Immature natural killer cell (primary cell): ENCODE measurements at regions not wholly inside any gene's neighbourhood (a gene's known extent, or its start where the extent isn't known, plus 50 kb on each side); places are given as distances from the start of the nearest gene placed in this dataset.
"Not testable (repeated sequence)": the region's sequence is repeated elsewhere in the genome, so short reads cannot be mapped to it uniquely, and the experiment has no call there.

Source experiments
- DNase-seq, 3 donors: peaks; one replicate each; pipeline ENCODE4 v3.0.0; 2022; ENCODE audit warnings: mixed read lengths in 1 of 3
- H3K27ac Mint-ChIP-seq, 6 donors: one replicate each; pipeline ENCODE4 v1.8.0; 2020; ENCODE audit warnings: mixed read lengths in 6 of 6, mild to moderate bottlenecking in 5 of 6, inconsistent platforms in 4 of 6, moderate library complexity in 3 of 6
- H3K27me3 Mint-ChIP-seq, 3 donors: one replicate each; pipeline ENCODE4 v1.8.0; 2020 to 2021; ENCODE audit warnings: low read depth in 3 of 3, mild to moderate bottlenecking in 3 of 3, mixed read lengths in 3 of 3, moderate library complexity in 3 of 3, inconsistent platforms in 1 of 3
- H3K36me3 Mint-ChIP-seq, 3 donors: one replicate each; pipeline ENCODE4 v1.8.0; 2020; ENCODE audit warnings: mixed read lengths in 3 of 3, inconsistent platforms in 2 of 3, mild to moderate bottlenecking in 2 of 3
- H3K4me1 Mint-ChIP-seq, 2 donors: one replicate each; pipeline ENCODE4 v1.8.0; 2020; ENCODE audit warnings: inconsistent platforms in 2 of 2, mild to moderate bottlenecking in 2 of 2, mixed read lengths in 2 of 2, moderate library complexity in 1 of 2
- H3K4me3 Mint-ChIP-seq, 5 donors: one replicate each; pipeline ENCODE4 v1.8.0; 2020; ENCODE audit warnings: mild to moderate bottlenecking in 5 of 5, mixed read lengths in 5 of 5, inconsistent platforms in 3 of 5, moderate library complexity in 3 of 5
- H3K9me3 Mint-ChIP-seq, 6 donors: one replicate each; pipeline ENCODE4 v1.8.0; 2020; ENCODE audit warnings: mild to moderate bottlenecking in 6 of 6, mixed read lengths in 6 of 6, inconsistent platforms in 4 of 6, moderate library complexity in 3 of 6

- DNase-seq = no peak
- Mint-ChIP-seq H3K27me3 (peaks cover 3 to 8% (median 5%) of the 10 kb centered on the region in 3 donors), H3K27ac (no peak overlapping the region), H3K4me1 (no peaks in the 10 kb centered on the region), H3K9me3 (peaks cover 0 to 12% (median 2%) of the 10 kb centered on the region in 6 donors), H3K4me3 (no peak overlapping the region), H3K36me3 (no peaks in the 10 kb centered on the region)
Observed at GRCh38 chr9:88872192-88872946, 118.9 kb upstream of the S1PR3 start.

- Mint-ChIP-seq H3K36me3 (no peaks in the 10 kb centered on the region), H3K4me3 (no peak overlapping the region), H3K27ac (no peak overlapping the region), H3K9me3 (peaks cover 0 to 9% (median 2%) of the 10 kb centered on the region in 6 donors), H3K27me3 (peaks cover 4 to 8% (median 5%) of the 10 kb centered on the region in 3 donors), H3K4me1 (no peaks in the 10 kb centered on the region)
- no peak for DNase-seq
Observed at GRCh38 chr9:88873635-88874034, 117.6 kb upstream of the S1PR3 start.

- H3K36me3 Mint-ChIP-seq = no peaks in the 10 kb centered on the region
- peaks cover 0 to 2% (median 0%) of the 10 kb centered on the region in 6 donors for H3K9me3 Mint-ChIP-seq
- no peak overlapping the region for H3K4me3 Mint-ChIP-seq
Observed at GRCh38 chr9:88874391-88874790, 116.9 kb upstream of the S1PR3 start.

GRCh38 chr9:88875400-88876120, 115.7 kb upstream of the S1PR3 start:
- Mint-ChIP-seq H3K9me3 (peaks cover 0 to 2% (median 0%) of the 10 kb centered on the region in 6 donors), H3K27ac (no peak overlapping the region), H3K36me3 (no peaks in the 10 kb centered on the region), H3K4me1 (no peaks in the 10 kb centered on the region), H3K27me3 (peaks cover 2 to 8% (median 5%) of the 10 kb centered on the region in 3 donors), H3K4me3 (no peak overlapping the region)
- DNase-seq = no peak

More at GRCh38 chr9:88874391-88874790, 116.9 kb upstream of the S1PR3 start:
- H3K4me1 Mint-ChIP-seq = no peaks in the 10 kb centered on the region
- no peak for DNase-seq
- peaks cover 4 to 8% (median 5%) of the 10 kb centered on the region in 3 donors for H3K27me3 Mint-ChIP-seq
- H3K27ac Mint-ChIP-seq = no peak overlapping the region

GRCh38 chr9:88880199-88880598, 111.1 kb upstream of the S1PR3 start:
- H3K9me3 Mint-ChIP-seq = peaks cover 0 to 3% (median 0%) of the 10 kb centered on the region in 6 donors
- H3K4me1 Mint-ChIP-seq = no peaks in the 10 kb centered on the region
- DNase-seq = no peak
- no peak overlapping the region for H3K4me3 Mint-ChIP-seq
- H3K27me3 Mint-ChIP-seq = peaks cover 2 to 9% (median 3%) of the 10 kb centered on the region in 3 donors
- no peaks in the 10 kb centered on the region for H3K36me3 Mint-ChIP-seq
- H3K27ac Mint-ChIP-seq = no peak overlapping the region

- not testable (repeated sequence) for H3K27me3 Mint-ChIP-seq, DNase-seq, H3K4me1 Mint-ChIP-seq, H3K4me3 Mint-ChIP-seq, H3K9me3 Mint-ChIP-seq, H3K36me3 Mint-ChIP-seq, H3K27ac Mint-ChIP-seq
Observed at GRCh38 chr9:88884291-88884690, 107.0 kb upstream of the S1PR3 start.

GRCh38 chr9:88886762-88887161, 104.5 kb upstream of the S1PR3 start:
- H3K9me3 Mint-ChIP-seq, H3K36me3 Mint-ChIP-seq, H3K4me1 Mint-ChIP-seq, H3K27ac Mint-ChIP-seq, H3K4me3 Mint-ChIP-seq, DNase-seq: not testable (repeated sequence)
- peaks cover 1 to 13% (median 5%) of the 10 kb centered on the region in 3 donors for H3K27me3 Mint-ChIP-seq

DNA sequence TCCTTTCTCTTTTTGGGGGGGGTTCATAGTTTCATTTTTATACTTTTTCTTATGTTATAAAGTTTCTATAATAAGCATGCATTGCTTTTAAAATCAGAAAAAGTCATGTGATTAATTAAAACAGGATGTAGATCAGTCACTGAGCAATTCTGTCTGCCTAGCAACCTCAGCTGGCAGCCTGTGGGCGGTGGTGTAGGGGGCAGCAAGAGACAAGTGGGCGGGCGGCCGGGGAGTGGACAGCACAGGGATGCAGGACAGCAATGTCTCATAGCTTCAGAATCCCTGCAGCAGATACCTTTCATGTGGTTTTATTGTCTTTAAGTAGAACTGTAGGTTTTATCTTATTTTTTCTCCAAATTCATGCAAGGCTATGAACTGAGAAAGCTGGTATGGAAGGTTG, 101.9 kb upstream of the S1PR3 start:
- no peaks in the 10 kb centered on the region for H3K4me1 Mint-ChIP-seq
- H3K27ac Mint-ChIP-seq = no peak overlapping the region
- peaks cover 0 to 2% (median 0%) of the 10 kb centered on the region in 6 donors for H3K9me3 Mint-ChIP-seq
- peaks cover 0 to 15% (median 3%) of the 10 kb centered on the region in 3 donors for H3K27me3 Mint-ChIP-seq
- no peak for DNase-seq
- H3K36me3 Mint-ChIP-seq = no peaks in the 10 kb centered on the region
- H3K4me3 Mint-ChIP-seq = no peak overlapping the region

GRCh38 chr9:88890546-88890945, 100.7 kb upstream of the S1PR3 start:
- Mint-ChIP-seq H3K4me3 (no peak overlapping the region), H3K27ac (no peak overlapping the region), H3K9me3 (peaks cover 0 to 2% (median 0%) of the 10 kb centered on the region in 6 donors), H3K36me3 (no peaks in the 10 kb centered on the region), H3K27me3 (peaks cover 0 to 15% (median 3%) of the 10 kb centered on the region in 3 donors), H3K4me1 (no peaks in the 10 kb centered on the region)
- no peak for DNase-seq

- Mint-ChIP-seq H3K4me3 (no peak overlapping the region), H3K4me1 (no peaks in the 10 kb centered on the region), H3K27ac (no peak overlapping the region), H3K27me3 (peaks cover 0 to 18% (median 3%) of the 10 kb centered on the region in 3 donors), H3K36me3 (no peaks in the 10 kb centered on the region), H3K9me3 (peaks cover 0 to 2% (median 0%) of the 10 kb centered on the region in 6 donors)
- no peak for DNase-seq
Observed at GRCh38 chr9:88891040-88891439, 100.2 kb upstream of the S1PR3 start.

DNA sequence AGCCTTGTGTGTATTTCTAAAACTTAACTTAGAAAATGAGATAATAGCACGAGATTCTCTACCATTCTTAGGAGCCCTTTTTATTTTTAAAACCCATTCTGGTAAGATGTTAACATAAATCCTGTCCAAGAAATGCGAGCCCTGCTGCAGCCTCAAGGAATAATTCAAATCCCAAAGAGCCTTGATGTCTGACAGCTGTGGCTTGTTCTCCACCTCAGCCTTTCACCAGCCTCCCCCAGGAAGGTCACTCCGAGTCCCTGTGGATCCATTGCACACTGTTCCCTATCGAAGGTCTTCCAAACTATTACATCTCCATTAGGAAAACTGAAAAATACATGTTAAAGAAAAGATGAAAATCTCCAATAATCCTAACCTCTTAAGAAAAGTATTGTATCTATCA, 98.5 kb upstream of the S1PR3 start:
- Mint-ChIP-seq H3K27ac (no peak overlapping the region), H3K27me3 (peaks cover 0 to 14% (median 0%) of the 10 kb centered on the region in 3 donors), H3K9me3 (peaks cover 0 to 2% (median 0%) of the 10 kb centered on the region in 6 donors), H3K4me1 (no peaks in the 10 kb centered on the region), H3K36me3 (no peaks in the 10 kb centered on the region), H3K4me3 (no peak overlapping the region)
- DNase-seq = no peak

GRCh38 chr9:88897081-88897480, 94.2 kb upstream of the S1PR3 start:
- Mint-ChIP-seq H3K36me3 (no peaks in the 10 kb centered on the region), H3K27ac (no peak overlapping the region), H3K27me3 (peaks cover 2 to 6% (median 2%) of the 10 kb centered on the region in 3 donors), H3K4me3 (no peak overlapping the region), H3K9me3 (peaks cover 0 to 2% (median 0%) of the 10 kb centered on the region in 6 donors), H3K4me1 (no peaks in the 10 kb centered on the region)
- DNase-seq = no peak

DNA sequence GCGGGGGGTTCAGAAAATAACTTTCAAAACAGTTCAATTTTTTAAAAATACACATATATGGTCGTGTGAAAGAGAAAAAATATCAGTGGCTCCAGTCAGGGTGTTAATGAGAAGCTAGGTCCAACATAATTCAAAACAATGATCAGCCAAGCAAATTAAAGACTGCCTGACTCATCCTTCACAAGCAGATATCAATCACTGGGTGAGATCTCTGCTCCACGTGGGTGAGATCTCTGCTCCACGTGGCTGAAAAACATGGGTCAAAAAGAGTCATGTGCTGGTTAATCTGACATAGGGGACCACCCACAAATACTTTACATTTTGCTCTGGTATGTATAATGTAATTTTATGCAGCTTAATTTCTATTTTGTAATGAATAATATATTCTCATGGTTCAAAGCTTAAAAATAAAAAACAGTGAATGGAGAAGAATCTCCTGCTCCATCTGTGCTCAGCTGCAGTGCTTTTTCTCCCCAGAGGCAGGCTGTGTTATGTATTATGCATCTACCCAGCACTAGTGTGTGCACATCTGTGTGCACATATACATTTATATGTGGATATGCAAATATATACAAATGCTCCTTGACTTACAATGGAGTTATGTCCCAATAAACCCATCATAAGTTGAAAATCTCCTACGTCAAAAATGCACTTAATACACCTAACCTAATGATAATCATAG, 93.1 kb upstream of the S1PR3 start:
- Mint-ChIP-seq H3K27ac (no peak overlapping the region), H3K4me1 (no peaks in the 10 kb centered on the region), H3K4me3 (no peak overlapping the region), H3K27me3 (peaks cover 2 to 9% (median 2%) of the 10 kb centered on the region in 3 donors), H3K9me3 (peaks cover 0 to 5% (median 0%) of the 10 kb centered on the region in 6 donors), H3K36me3 (no peaks in the 10 kb centered on the region)
- DNase-seq = no peak

DNA sequence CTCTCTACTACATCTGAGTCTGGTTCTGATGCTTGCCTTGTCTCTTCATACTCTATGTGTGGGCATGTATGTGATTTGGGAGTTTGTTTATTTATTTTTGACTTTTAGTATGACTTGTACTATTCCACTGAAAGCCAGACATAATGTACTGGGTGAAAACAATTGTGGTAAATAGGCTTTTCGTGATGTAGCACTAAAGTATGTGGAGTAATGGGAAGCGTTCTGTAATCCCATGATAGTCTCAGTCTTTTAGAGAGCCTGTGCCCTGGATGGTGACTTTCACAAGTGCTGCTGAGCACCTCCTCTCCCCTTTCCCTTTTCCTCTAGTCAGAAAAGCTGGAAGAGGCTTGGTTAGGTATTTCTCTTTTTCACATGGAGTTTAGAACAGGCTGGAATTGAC, 85.8 kb upstream of the S1PR3 start:
- Mint-ChIP-seq H3K4me3 (no peak overlapping the region), H3K9me3 (peaks cover 0 to 14% (median 4%) of the 10 kb centered on the region in 6 donors), H3K27me3 (peaks cover 0 to 21% (median 4%) of the 10 kb centered on the region in 3 donors)

More for the DNA sequence above, 85.8 kb upstream of the S1PR3 start:
- no peaks in the 10 kb centered on the region for H3K4me1 Mint-ChIP-seq
- H3K27ac Mint-ChIP-seq = no peak overlapping the region
- no peak for DNase-seq
- no peaks in the 10 kb centered on the region for H3K36me3 Mint-ChIP-seq
